ENCODE measurements at regions not wholly inside any gene's neighbourhood (a gene's known extent, or its start where the extent isn't known, plus 50 kb on each side); places are given as distances from the start of the nearest gene placed in this dataset.
"Not testable (repeated sequence)": the region's sequence is repeated elsewhere in the genome, so short reads cannot be mapped to it uniquely, and the experiment has no call there.

- DNase-seq = no peak
These were observed 1784.7 kb downstream of the LRRC4C start for GRCh38 chr11:39674761-39675160.

GRCh38 chr11:39674024-39674423, 1785.4 kb downstream of the LRRC4C start:
- no peak for DNase-seq

- no peak for DNase-seq
These were observed 1790.8 kb downstream of the LRRC4C start for GRCh38 chr11:39668640-39669039.

GRCh38 chr11:39664023-39664422, 1795.4 kb downstream of the LRRC4C start:
- no peak for DNase-seq

GRCh38 chr11:39661890-39662289, 1797.6 kb downstream of the LRRC4C start:
- DNase-seq = no peak

- no peak for DNase-seq
These were observed 1807.5 kb downstream of the LRRC4C start for GRCh38 chr11:39651857-39652461.

GRCh38 chr11:39641751-39642150, 1817.7 kb downstream of the LRRC4C start:
- no peak for DNase-seq

GRCh38 chr11:39630365-39630764, 1829.1 kb downstream of the LRRC4C start:
- DNase-seq = no peak

GRCh38 chr11:39628311-39628710, 1831.1 kb downstream of the LRRC4C start:
- no peak for DNase-seq

- DNase-seq = not testable (repeated sequence)
These were observed 1839.1 kb downstream of the LRRC4C start for GRCh38 chr11:39620309-39620708.

GRCh38 chr11:39617971-39618370, 1841.5 kb downstream of the LRRC4C start:
- DNase-seq = no peak

- DNase-seq = no peak
These were observed 1870.1 kb downstream of the LRRC4C start for GRCh38 chr11:39589391-39589790.

- no peak for DNase-seq
These were observed 1873.4 kb downstream of the LRRC4C start for GRCh38 chr11:39586036-39586435.

GRCh38 chr11:39571081-39571480, 1888.4 kb downstream of the LRRC4C start:
- DNase-seq = no peak

GRCh38 chr11:39570526-39570925, 1888.9 kb downstream of the LRRC4C start:
- DNase-seq = no peak

- no peak for DNase-seq
These were observed 1889.7 kb downstream of the LRRC4C start for GRCh38 chr11:39569789-39570188.

GRCh38 chr11:39542460-39542859, 1917.0 kb downstream of the LRRC4C start:
- no peak for DNase-seq

GRCh38 chr11:39541945-39542351, 1917.5 kb downstream of the LRRC4C start:
- DNase-seq = no peak

GRCh38 chr11:39536323-39536722, 1923.1 kb downstream of the LRRC4C start:
- not testable (repeated sequence) for DNase-seq
